GM20000 (cell line): ENCODE measurements at regions not wholly inside any gene's neighbourhood (a gene's known extent, or its start where the extent isn't known, plus 50 kb on each side); places are given as distances from the start of the nearest gene placed in this dataset.

Experiments used
- DNase-seq: peaks from one replicate; pipeline ENCODE4 v3.0.0; 2012; ENCODE audit warnings: low spot score
- TF ChIP-seq, protein P1 (sequence below): IDR thresholded peaks from 2 replicates; pipeline ENCODE4 v1.5.1; 2012; ENCODE audit warnings: mild to moderate bottlenecking, control low read depth; ENCODE audit errors: extremely low read depth, missing control alignments

DNA sequence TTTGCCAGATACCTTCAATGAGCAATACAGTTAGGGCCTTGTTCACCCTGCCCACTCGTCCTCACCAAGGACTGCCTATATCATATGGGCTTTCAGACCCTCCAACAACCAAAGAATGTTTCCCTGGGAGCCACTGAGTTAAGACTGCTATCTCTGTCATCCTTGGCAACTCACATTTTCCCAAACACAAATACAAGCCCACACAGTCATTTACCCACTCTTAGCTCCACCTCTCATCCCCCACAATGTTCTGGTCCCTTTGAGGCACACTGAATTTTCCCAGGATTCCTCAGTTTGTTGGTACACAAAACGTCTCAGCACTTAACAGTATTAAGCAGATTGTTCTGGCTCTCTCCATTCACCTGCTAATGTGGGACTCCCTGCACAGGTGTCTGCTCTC, 204.6 kb downstream of the TLE3 start:
- TF ChIP-seq, protein P1, sequence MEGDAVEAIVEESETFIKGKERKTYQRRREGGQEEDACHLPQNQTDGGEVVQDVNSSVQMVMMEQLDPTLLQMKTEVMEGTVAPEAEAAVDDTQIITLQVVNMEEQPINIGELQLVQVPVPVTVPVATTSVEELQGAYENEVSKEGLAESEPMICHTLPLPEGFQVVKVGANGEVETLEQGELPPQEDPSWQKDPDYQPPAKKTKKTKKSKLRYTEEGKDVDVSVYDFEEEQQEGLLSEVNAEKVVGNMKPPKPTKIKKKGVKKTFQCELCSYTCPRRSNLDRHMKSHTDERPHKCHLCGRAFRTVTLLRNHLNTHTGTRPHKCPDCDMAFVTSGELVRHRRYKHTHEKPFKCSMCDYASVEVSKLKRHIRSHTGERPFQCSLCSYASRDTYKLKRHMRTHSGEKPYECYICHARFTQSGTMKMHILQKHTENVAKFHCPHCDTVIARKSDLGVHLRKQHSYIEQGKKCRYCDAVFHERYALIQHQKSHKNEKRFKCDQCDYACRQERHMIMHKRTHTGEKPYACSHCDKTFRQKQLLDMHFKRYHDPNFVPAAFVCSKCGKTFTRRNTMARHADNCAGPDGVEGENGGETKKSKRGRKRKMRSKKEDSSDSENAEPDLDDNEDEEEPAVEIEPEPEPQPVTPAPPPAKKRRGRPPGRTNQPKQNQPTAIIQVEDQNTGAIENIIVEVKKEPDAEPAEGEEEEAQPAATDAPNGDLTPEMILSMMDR, result no peak
- no peak for DNase-seq

DNA sequence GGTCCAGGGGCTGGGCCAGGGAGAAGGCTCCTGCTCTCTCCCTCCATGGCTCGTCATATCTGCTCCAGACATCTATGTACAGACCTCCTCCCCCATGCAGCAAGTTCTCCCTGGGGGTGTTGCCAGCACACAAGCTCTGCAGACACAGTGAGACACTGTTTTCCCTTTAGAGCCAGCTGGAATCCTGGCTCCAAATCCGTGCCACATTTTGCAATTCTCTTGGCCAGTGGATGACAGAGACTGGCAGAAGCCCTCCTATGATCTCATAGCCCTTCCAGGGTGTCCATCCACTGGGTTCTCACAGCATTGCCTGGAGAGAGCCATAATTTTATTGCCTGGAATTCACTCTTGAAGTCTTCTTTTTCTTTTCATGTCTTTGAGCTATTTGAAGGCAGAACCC, 203.9 kb downstream of the TLE3 start:
- TF ChIP-seq, protein P1, result no peak
- DNase-seq, result no peak

DNA sequence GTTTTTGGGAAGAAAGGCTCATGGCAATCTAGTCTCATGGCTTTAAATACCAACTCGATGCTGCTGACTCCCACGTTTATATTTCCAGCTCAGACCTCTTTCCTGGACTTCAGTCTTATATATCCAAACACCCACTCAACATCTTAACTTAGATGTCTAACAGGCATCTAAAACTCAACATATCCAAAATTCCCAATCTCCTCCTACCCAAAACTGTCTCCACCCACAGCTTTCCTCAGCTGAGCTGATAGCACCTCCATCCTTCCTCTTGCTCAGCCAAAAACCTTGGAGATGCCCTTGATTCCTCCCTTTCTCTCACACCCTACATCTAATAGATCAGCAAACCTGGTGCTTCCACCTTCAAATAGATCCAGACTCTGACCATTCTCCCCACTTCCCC, 202.5 kb downstream of the TLE3 start:
- no peak for DNase-seq
- TF ChIP-seq, protein P1, result no peak

- TF ChIP-seq, protein P1, result no peak
- no peak for DNase-seq
These were observed 201.1 kb downstream of the TLE3 start for GRCh38 chr15:69896606-69897005.

- TF ChIP-seq, protein P1, result no peak
- DNase-seq, result no peak
These were observed 200.7 kb downstream of the TLE3 start for GRCh38 chr15:69897061-69897460.

GRCh38 chr15:69897471-69898237, 200.1 kb downstream of the TLE3 start:
- no peak for DNase-seq
- TF ChIP-seq, protein P1, result no peak

DNA sequence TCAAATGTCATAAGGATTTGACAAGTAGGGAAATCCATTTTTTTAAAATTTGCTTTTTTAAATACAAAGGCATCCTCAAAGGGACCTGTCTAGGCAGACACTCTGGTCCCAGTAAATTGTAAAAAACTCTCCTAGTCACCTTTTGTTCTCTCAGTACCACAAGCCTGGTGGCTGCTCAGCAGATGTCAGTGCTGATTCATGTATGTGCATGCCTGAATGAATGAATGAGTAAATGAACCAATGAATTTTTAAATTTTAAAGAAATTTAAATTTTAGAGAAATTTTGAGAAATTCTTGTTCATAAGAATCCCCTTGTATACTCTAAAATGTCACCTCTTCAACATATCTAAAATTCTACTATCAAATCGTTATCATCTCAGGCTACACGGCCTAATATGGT, 199.5 kb downstream of the TLE3 start:
- DNase-seq, result no peak
- TF ChIP-seq, protein P1, result no peak
